Trophoblast cell (in vitro differentiated cells and primary cell): ENCODE measurements at regions not wholly inside any gene's neighbourhood (a gene's known extent, or its start where the extent isn't known, plus 50 kb on each side); places are given as distances from the start of the nearest gene placed in this dataset.
A peak's percentile ranks its signal among the peaks of the same experiment; 100 is the strongest.
"Not testable (repeated sequence)": the region's sequence is repeated elsewhere in the genome, so short reads cannot be mapped to it uniquely, and the experiment has no call there.

Experiments
- DNase-seq, 2 donors: peaks; one replicate each; pipeline ENCODE4 v3.0.0-alpha.2; 2016
- H2AFZ ChIP-seq: 2 replicates; pipeline ENCODE4 v1.6.1; 2013; ENCODE audit warnings: low read length, moderate library complexity, mild to moderate bottlenecking; ENCODE audit not compliant: insufficient read depth, poor library complexity
- H2AK5ac ChIP-seq: 2 replicates; pipeline ENCODE4 v1.6.1; 2013; ENCODE audit warnings: mild to moderate bottlenecking, low read length
- H2BK120ac ChIP-seq: 2 replicates; pipeline ENCODE4 v1.6.1; 2013; ENCODE audit warnings: low read length, mild to moderate bottlenecking, moderate library complexity; ENCODE audit not compliant: insufficient read depth, poor library complexity
- H2BK12ac ChIP-seq: 2 replicates; pipeline ENCODE4 v1.6.1; 2013; ENCODE audit warnings: mild to moderate bottlenecking, low read length, moderate library complexity
- H2BK5ac ChIP-seq: 2 replicates; pipeline ENCODE4 v1.6.1; 2013; ENCODE audit warnings: low read length, low read depth, moderate library complexity, mild to moderate bottlenecking; ENCODE audit not compliant: poor library complexity
- H3K14ac ChIP-seq: 2 replicates; pipeline ENCODE4 v1.6.1; 2013; ENCODE audit warnings: mild to moderate bottlenecking, low read length
- H3K18ac ChIP-seq: 2 replicates; pipeline ENCODE4 v1.6.1; 2013; ENCODE audit warnings: mild to moderate bottlenecking, low read length
- H3K23ac ChIP-seq: 2 replicates; pipeline ENCODE4 v1.6.1; 2013; ENCODE audit warnings: low read length
- H3K27ac ChIP-seq: 2 replicates; pipeline ENCODE4 v1.5.1; 2013; ENCODE audit warnings: low read depth, mild to moderate bottlenecking, inconsistent platforms, low read length, moderate library complexity
- H3K27me3 ChIP-seq: 2 replicates; pipeline ENCODE4 v1.6.1; 2013; ENCODE audit warnings: inconsistent platforms, mild to moderate bottlenecking, low read length, moderate library complexity; ENCODE audit not compliant: insufficient read depth
- H3K36me3 ChIP-seq, 2 experiments: 1 replicate in 1 of 2; 2 replicates in 1 of 2; pipeline ENCODE4 v1.6.1; 2013; ENCODE audit warnings: low read length in 2 of 2, mild to moderate bottlenecking in 2 of 2, moderate library complexity in 1 of 2; ENCODE audit not compliant: insufficient read depth in 2 of 2, control insufficient read depth in 1 of 2
- H3K4ac ChIP-seq: 2 replicates; pipeline ENCODE4 v1.6.1; 2013; ENCODE audit warnings: low read depth, mild to moderate bottlenecking, low read length, moderate library complexity
- H3K4me1 ChIP-seq, 2 experiments: 1 replicate in 1 of 2; 2 replicates in 1 of 2; pipeline ENCODE4 v1.6.1; 2013; ENCODE audit warnings: low read length in 2 of 2, mild to moderate bottlenecking in 2 of 2, moderate library complexity in 1 of 2; ENCODE audit not compliant: insufficient read depth in 2 of 2, control insufficient read depth in 1 of 2
- H3K4me2 ChIP-seq: 2 replicates; pipeline ENCODE4 v1.6.1; 2013; ENCODE audit warnings: inconsistent platforms, mild to moderate bottlenecking, low read length, moderate library complexity
- H3K4me3 ChIP-seq: 2 replicates; pipeline ENCODE4 v1.5.1; 2013; ENCODE audit warnings: mild to moderate bottlenecking, low read depth, low read length, inconsistent platforms
- H3K79me1 ChIP-seq: one replicate; pipeline ENCODE4 v1.6.1; 2013; ENCODE audit warnings: low read length
- H3K79me2 ChIP-seq: 2 replicates; pipeline ENCODE4 v1.6.1; 2013; ENCODE audit warnings: low read length, mild to moderate bottlenecking; ENCODE audit not compliant: control insufficient read depth, insufficient read depth, poor library complexity
- H3K9ac ChIP-seq: 2 replicates; pipeline ENCODE4 v1.6.1; 2013; ENCODE audit warnings: mild to moderate bottlenecking, low read length
- H3K9me3 ChIP-seq: 2 replicates; pipeline ENCODE4 v1.6.1; 2013; ENCODE audit warnings: low read depth, mild to moderate bottlenecking, control low read depth, inconsistent platforms, low read length; ENCODE audit not compliant: insufficient read depth
- H4K12ac ChIP-seq: 2 replicates; pipeline ENCODE4 v1.6.1; 2013; ENCODE audit warnings: low read depth, mild to moderate bottlenecking, low read length, moderate library complexity
- H4K8ac ChIP-seq: 2 replicates; pipeline ENCODE4 v1.6.1; 2013; ENCODE audit warnings: low read depth, mild to moderate bottlenecking, low read length, moderate library complexity
- H4K91ac ChIP-seq: one replicate; pipeline ENCODE4 v1.6.1; 2013; ENCODE audit warnings: low read depth, mild to moderate bottlenecking, low read length, moderate library complexity
- WGBS: extraction: QIAGEN DNeasy Blood & Tissue Kit; methylation state at CpG from one replicate; pipeline ENCODE4 v1.1.7; 2013; ENCODE audit warnings: missing lambda C conversion rate; ENCODE audit not compliant: insufficient read length, insufficient coverage; ENCODE audit errors: extremely low coverage; 5-methylcytosine and 5-hydroxymethylcytosine counted together

DNA sequence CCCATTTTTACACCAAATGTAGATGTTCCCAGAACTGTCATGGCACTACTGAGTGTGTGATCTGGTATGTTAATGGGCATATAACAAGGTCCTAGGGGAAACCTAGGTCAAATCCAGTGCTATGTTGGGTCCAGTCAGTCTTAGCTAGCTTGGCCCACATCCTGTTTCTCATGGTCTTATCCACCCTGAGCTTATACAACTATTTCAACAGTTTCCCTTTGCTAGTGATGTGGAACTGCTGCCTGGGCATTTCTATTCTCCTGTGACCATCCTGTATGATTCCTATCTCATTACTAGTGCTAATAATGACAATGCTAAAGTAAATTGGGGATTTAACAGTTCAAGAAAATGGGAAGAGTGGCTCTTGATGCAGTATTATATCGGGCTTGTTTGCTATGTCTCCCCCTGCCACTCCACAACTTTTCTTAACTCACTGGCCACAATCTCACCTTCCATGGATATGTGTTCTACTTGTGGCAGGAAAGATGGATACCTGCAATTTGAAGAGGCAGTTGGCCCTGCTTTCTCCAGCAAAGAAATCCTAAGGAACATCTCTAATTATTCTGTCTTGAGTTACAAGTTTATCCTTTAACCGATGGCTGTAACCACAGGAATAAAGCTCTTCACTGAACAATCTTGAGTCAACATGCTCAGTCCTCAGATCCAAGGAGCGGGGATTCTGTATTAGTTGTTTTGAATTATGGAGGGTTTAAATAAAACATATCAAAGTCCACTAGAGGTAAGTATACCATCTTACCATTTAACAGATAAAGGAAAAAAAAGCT lies 707.8 kb downstream of the XPNPEP1 start:
- no CpG with 5 or more reads among the region's 3 CpGs for WGBS
- Histone ChIP-seq H3K27ac (no peak overlapping the region), H3K27me3 (no peaks in the 10 kb centered on the region), H3K4ac (no peak overlapping the region), H3K18ac (no peak overlapping the region), H3K4me2 (no peak overlapping the region), H3K4me3 (no peak overlapping the region), H3K79me1 (no peaks in the 10 kb centered on the region), H2BK12ac (no peak overlapping the region), H3K36me3 (no peaks in the 10 kb centered on the region), H4K12ac (no peak overlapping the region), H3K9me3 (no peaks in the 10 kb centered on the region), H3K9ac (no peak overlapping the region), H2BK120ac (no peak overlapping the region), H2AK5ac (no peak overlapping the region), H2AFZ (no peak overlapping the region), H3K14ac (no peak overlapping the region), H3K23ac (no peak overlapping the region), H3K79me2 (no peaks in the 10 kb centered on the region), H4K8ac (no peak overlapping the region), H3K4me1 (no peaks in the 10 kb centered on the region), H2BK5ac (no peak overlapping the region), H4K91ac (no peak overlapping the region)
- no peak for DNase-seq

DNA sequence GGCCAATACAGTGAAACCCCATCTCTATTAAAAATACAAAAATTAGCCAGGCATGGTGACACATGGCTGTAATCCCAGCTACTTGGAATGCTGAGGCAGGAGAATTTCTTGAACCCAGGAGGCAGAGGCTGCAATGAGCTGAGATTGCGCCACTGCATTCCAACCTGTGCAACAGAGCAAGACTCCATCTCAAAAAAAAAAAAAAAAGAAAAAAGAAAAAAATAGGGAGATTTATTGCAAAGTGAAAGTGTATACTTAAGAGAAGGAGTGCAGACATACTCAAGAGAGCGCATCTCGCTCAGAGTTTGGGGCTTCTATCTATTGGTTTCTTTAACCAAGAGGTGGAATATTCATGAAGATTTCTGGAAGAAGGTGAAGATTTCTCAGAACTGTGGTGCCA lies 708.4 kb downstream of the XPNPEP1 start:
- H3K36me3 ChIP-seq, H3K27ac ChIP-seq, H4K8ac ChIP-seq, H4K12ac ChIP-seq, H3K9me3 ChIP-seq, H3K9ac ChIP-seq, H3K4me3 ChIP-seq, H2BK120ac ChIP-seq, H3K18ac ChIP-seq, H3K23ac ChIP-seq, H3K79me2 ChIP-seq, H4K91ac ChIP-seq, H3K79me1 ChIP-seq, H2BK5ac ChIP-seq, H3K4me2 ChIP-seq, H3K4me1 ChIP-seq, DNase-seq, H2BK12ac ChIP-seq, H3K4ac ChIP-seq, H2AFZ ChIP-seq, H3K14ac ChIP-seq, H2AK5ac ChIP-seq, H3K27me3 ChIP-seq: not testable (repeated sequence)
- no CpG with 5 or more reads among the region's 3 CpGs for WGBS

DNA sequence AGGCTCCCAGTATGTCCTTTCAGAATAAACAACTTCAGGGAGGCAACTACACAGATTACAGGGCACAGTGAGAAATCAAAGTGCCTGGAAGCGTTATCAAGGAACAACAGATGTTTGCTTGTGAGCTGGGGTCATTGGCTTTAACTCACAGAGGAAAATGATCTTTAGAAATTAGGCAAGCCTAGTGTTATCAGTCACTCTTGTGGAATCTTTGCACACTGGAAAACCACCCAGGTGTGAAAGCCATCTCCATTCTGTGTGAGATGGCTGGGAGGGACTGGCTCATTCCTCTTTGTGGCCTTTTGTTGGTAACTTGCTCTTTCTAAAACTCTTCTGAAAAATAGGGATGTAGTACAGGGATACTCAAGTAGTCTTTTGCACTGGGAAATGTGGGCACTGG lies 716.0 kb downstream of the XPNPEP1 start:
- DNase-seq, result peak in 1 of 2 donors; percentile 38
- Histone ChIP-seq H3K4me3 (no peak overlapping the region), H3K23ac (no peak overlapping the region), H2AK5ac (no peak overlapping the region), H3K9ac (no peak overlapping the region), H3K4ac (no peak overlapping the region), H3K36me3 (no peaks in the 10 kb centered on the region), H3K14ac (no peak overlapping the region), H4K8ac (no peak overlapping the region), H2BK12ac (peak overlapping the region; percentile 60), H2AFZ (no peak overlapping the region), H2BK120ac (no peak overlapping the region), H3K4me2 (no peak overlapping the region), H3K27me3 (no peaks in the 10 kb centered on the region), H3K9me3 (no peaks in the 10 kb centered on the region), H4K91ac (no peak overlapping the region), H3K4me1 (no peaks in the 10 kb centered on the region), H3K27ac (no peak overlapping the region), H4K12ac (no peak overlapping the region), H2BK5ac (no peak overlapping the region), H3K18ac (no peak overlapping the region), H3K79me1 (no peaks in the 10 kb centered on the region), H3K79me2 (no peaks in the 10 kb centered on the region)
- WGBS, result no CpG with 5 or more reads among the region's 1 CpG

DNA sequence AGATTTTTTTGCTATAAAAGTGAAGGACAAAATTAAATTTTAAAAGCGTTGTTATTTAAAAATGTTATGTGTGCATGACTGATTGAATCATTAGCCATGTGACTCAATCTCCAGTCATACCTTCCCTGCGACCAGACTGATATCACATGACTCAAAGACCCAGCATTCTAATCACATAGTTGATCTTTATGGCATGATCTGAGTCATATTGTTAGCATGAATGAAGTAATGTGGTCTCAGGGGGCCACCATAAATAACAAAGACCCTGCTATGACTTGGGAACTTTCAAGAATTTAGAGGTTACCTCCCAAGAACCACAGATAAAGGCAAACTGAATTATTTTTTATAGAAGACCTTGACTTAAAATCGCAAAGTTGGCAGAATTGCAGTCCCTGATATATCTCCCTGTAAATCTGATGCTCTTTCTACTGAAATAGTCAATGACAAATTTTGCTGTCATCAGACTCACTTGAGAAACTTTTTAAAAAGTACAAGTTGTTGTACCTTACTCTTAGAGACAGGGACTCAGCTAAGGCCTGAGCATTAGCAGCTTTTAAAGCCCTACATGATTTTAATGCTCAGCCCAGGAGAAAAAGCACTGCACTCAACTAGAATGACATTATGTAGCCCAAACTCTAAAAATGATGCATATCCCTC lies 717.3 kb downstream of the XPNPEP1 start:
- H3K27ac ChIP-seq, result no peak overlapping the region
- H3K18ac ChIP-seq, result no peak overlapping the region
- H2BK12ac ChIP-seq, result no peak overlapping the region
- H2BK120ac ChIP-seq, result no peak overlapping the region
- no peak overlapping the region for H3K4me2 ChIP-seq
- no peak overlapping the region for H4K91ac ChIP-seq
- no peaks in the 10 kb centered on the region for H3K79me1 ChIP-seq
- peak; percentile 69 to 88 for DNase-seq
- H3K4ac ChIP-seq, result no peak overlapping the region
- H3K9me3 ChIP-seq, result no peaks in the 10 kb centered on the region
- no peak overlapping the region for H4K12ac ChIP-seq
- H3K79me2 ChIP-seq, result no peaks in the 10 kb centered on the region
- H3K36me3 ChIP-seq, result no peaks in the 10 kb centered on the region
- H3K14ac ChIP-seq, result no peak overlapping the region
- H2AK5ac ChIP-seq, result no peak overlapping the region
- no peak overlapping the region for H2BK5ac ChIP-seq
- no peak overlapping the region for H4K8ac ChIP-seq
- no peak overlapping the region for H2AFZ ChIP-seq
- no peaks in the 10 kb centered on the region for H3K4me1 ChIP-seq
- WGBS, result 100% methylated on average over 1 of the region's 3 CpGs
- no peak overlapping the region for H3K9ac ChIP-seq
- no peak overlapping the region for H3K4me3 ChIP-seq
- H3K23ac ChIP-seq, result no peak overlapping the region
- no peaks in the 10 kb centered on the region for H3K27me3 ChIP-seq
